Ishikawa (cell line): ENCODE measurements at regions not wholly inside any gene's neighbourhood (a gene's known extent, or its start where the extent isn't known, plus 50 kb on each side); places are given as distances from the start of the nearest gene placed in this dataset.

Experiments used
- CEBPB ChIP-seq: IDR thresholded peaks from 2 replicates; pipeline ENCODE4 v1.6.1; 2012
- CREB1 ChIP-seq: IDR thresholded peaks from 2 replicates; pipeline ENCODE4 v1.6.1; 2012; ENCODE audit warnings: low read depth
- EGR1 ChIP-seq: IDR thresholded peaks from 2 replicates; pipeline ENCODE4 v1.6.1; 2012
- EP300 ChIP-seq: IDR thresholded peaks from 2 replicates; pipeline ENCODE4 v1.6.1; 2012; ENCODE audit warnings: borderline replicate concordance
- FOXM1 ChIP-seq: IDR thresholded peaks from 2 replicates; pipeline ENCODE4 v1.6.1; 2012; ENCODE audit warnings: low read depth, borderline replicate concordance
- MAX ChIP-seq: IDR thresholded peaks from 2 replicates; pipeline ENCODE4 v1.6.1; 2012
- NFIC ChIP-seq: IDR thresholded peaks from 2 replicates; pipeline ENCODE4 v1.6.1; 2012
- RAD21 ChIP-seq: IDR thresholded peaks from 2 replicates; pipeline ENCODE4 v1.6.1; 2012; ENCODE audit warnings: low read depth
- REST ChIP-seq: IDR thresholded peaks from 2 replicates; pipeline ENCODE4 v1.6.1; 2012; ENCODE audit warnings: low read depth, mild to moderate bottlenecking
- TAF1 ChIP-seq: IDR thresholded peaks from 2 replicates; pipeline ENCODE4 v1.6.1; 2012; ENCODE audit warnings: low read depth, mild to moderate bottlenecking
- TCF12 ChIP-seq: IDR thresholded peaks from 2 replicates; pipeline ENCODE4 v1.6.1; 2012; ENCODE audit warnings: low read depth
- TEAD4 ChIP-seq: IDR thresholded peaks from 2 replicates; pipeline ENCODE4 v1.6.1; 2012
- USF1 ChIP-seq: IDR thresholded peaks from 2 replicates; pipeline ENCODE4 v1.6.1; 2012
- YY1 ChIP-seq: IDR thresholded peaks from 2 replicates; pipeline ENCODE4 v1.6.1; 2012; ENCODE audit warnings: low read depth

GRCh38 chr1:233446935-233447334 lies 119.4 kb downstream of the MAP3K21 start:
- TF ChIP-seq TCF12 = no peak
- TF ChIP-seq FOXM1 = no peak
- no peak for TF ChIP-seq EP300
- no peak for TF ChIP-seq RAD21
- TF ChIP-seq CEBPB = no peak
- no peak for TF ChIP-seq CREB1
- no peak for TF ChIP-seq NFIC
- no peak for TF ChIP-seq REST
- no peak for TF ChIP-seq MAX
- no peak for TF ChIP-seq EGR1
- no peak for TF ChIP-seq TEAD4
- TF ChIP-seq USF1 = no peak
- TF ChIP-seq TAF1 = no peak
- no peak for TF ChIP-seq YY1
